ENCODE measurements at regions not wholly inside any gene's neighbourhood (a gene's known extent, or its start where the extent isn't known, plus 50 kb on each side); places are given as distances from the start of the nearest gene placed in this dataset.

- no peaks in the 10 kb centered on the region for H3K9me3 ChIP-seq
- 100% methylated on average over 1 of the region's 1 CpG for WGBS
- H3K27me3 ChIP-seq (replicated peaks; ENCODE audit: insufficient read depth), result no peaks in the 10 kb centered on the region
- H3K4me3 ChIP-seq, result no peak overlapping the region
- H3K4me1 ChIP-seq (replicated peaks), result no peaks in the 10 kb centered on the region
- H3K27ac ChIP-seq, result no peak overlapping the region
- intact Hi-C loops (cut with DNase I), result no loop called here
- no peaks in the 10 kb centered on the region for H3K36me3 ChIP-seq
- TF ChIP-seq POLR2AphosphoS5 (IDR thresholded peaks at IDR 0.05) (no peak), CTCF (IDR thresholded peaks at IDR 0.05) (no peak)
- no peak for DNase-seq (ENCODE audit: low spot score)
These were observed 244.9 kb downstream of the ARHGAP12 start for GRCh38 chr10:31683682-31684081.

GRCh38 chr10:31679936-31680335, 248.7 kb downstream of the ARHGAP12 start:
- DNase-seq (ENCODE audit: low spot score), result no peak
- H3K4me1 ChIP-seq (replicated peaks), result no peaks in the 10 kb centered on the region
- no peaks in the 10 kb centered on the region for H3K9me3 ChIP-seq
- intact Hi-C loops (cut with DNase I), result no loop called here
- WGBS, result 92% methylated on average over 4 of the region's 4 CpGs
- H3K36me3 ChIP-seq, result no peaks in the 10 kb centered on the region
- TF ChIP-seq POLR2A (IDR thresholded peaks at IDR 0.05), result no peak
- no peak for TF ChIP-seq CTCF (IDR thresholded peaks at IDR 0.05)
- no peak for TF ChIP-seq POLR2AphosphoS5 (IDR thresholded peaks at IDR 0.05)
- H3K27ac ChIP-seq, result no peak overlapping the region
- H3K27me3 ChIP-seq (replicated peaks; ENCODE audit: insufficient read depth), result no peaks in the 10 kb centered on the region
- H3K4me3 ChIP-seq, result no peak overlapping the region

DNA sequence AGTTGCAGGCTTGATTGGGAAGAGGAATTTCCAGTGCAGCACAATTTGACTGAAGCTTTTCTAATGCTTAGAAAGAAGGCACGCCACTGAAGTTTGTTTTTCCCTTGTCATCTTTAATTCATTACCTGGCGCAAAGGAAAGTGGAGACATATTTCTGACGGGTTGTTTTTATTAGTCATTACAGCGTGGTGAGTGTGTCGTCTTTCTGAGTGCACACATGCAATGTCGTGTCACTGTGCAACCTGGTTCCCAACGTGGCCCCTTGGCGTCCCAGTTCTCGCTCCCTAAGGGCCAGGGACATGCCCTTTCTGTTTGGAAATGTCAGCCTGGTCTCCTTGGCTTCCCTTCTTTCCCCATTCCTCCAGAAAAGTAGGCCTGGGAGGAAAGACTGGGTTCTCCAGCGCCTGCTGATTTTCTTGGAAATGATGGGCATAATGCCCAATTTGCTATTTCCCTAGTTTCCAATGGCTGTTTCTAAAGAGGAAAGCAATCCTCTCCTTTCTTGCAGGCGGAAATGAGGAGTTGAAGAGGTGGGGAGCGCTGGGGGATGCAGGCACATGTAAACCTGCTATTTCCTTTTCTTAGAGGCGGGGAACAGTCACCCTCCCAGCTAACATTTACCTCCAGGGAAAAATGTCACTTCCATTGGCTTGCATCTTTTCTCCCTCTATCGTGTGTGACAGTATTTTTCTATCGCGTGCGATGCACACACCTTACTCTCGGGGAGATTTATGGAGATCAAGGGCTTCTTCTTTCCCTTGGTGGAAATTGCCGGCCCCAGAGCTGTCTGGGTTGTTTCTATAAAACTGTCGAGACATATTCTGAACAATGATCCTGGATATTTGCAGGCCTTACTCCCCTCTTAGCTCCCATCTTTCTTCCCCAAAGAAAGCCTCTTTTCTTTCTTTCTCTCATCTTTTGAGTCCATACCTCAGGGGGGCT, 249.8 kb downstream of the ARHGAP12 start:
- DNase-seq (ENCODE audit: low spot score), result no peak
- Histone ChIP-seq H3K36me3 (no peaks in the 10 kb centered on the region), H3K27me3 (replicated peaks; ENCODE audit: insufficient read depth) (no peaks in the 10 kb centered on the region), H3K9me3 (no peaks in the 10 kb centered on the region), H3K4me1 (replicated peaks) (no peaks in the 10 kb centered on the region), H3K4me3 (no peak overlapping the region), H3K27ac (peak overlapping the region in 1 of 2 donors; percentile 20)
- TF ChIP-seq CTCF (IDR thresholded peaks at IDR 0.05) (no peak), POLR2AphosphoS5 (IDR thresholded peaks at IDR 0.05) (no peak), POLR2A (IDR thresholded peaks at IDR 0.05) (no peak)
- intact Hi-C loops (cut with DNase I), result no loop called here
- WGBS, result 68% methylated on average over 20 of the region's 20 CpGs

DNA sequence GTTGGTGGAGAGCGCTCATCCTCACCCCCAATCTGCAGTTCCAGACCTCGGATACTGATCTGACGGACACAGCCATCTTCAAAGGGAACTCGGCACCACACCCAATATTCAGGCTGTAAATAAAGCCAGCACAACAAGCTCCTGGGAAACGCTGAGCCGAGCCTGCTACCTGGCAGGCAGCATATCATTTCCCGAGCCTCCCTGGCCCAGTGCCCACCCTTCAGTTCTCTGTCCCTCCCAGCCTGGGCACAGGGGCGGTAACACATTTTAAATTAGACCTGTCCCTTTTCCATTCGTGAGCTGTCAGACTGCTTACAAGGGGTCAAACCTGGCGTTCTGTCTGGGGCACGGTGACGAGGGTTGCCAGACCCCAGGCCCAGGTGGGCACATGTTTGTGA, 250.5 kb downstream of the ARHGAP12 start:
- TF ChIP-seq POLR2AphosphoS5 (IDR thresholded peaks at IDR 0.05) (peak; percentile 46), POLR2A (IDR thresholded peaks at IDR 0.05) (no peak)
- H3K9me3 ChIP-seq, result no peaks in the 10 kb centered on the region
- peak overlapping the region in 1 of 2 donors; percentile 23 for H3K27ac ChIP-seq
- H3K4me1 ChIP-seq (replicated peaks), result no peaks in the 10 kb centered on the region
- intact Hi-C loops (cut with DNase I), result no loop called here
- WGBS, result 53% methylated on average over 12 of the region's 12 CpGs
- no peaks in the 10 kb centered on the region for H3K27me3 ChIP-seq (replicated peaks; ENCODE audit: insufficient read depth)
- H3K36me3 ChIP-seq, result no peaks in the 10 kb centered on the region
- no peak overlapping the region for H3K4me3 ChIP-seq
- DNase-seq (ENCODE audit: low spot score), result peak; percentile 87

DNA sequence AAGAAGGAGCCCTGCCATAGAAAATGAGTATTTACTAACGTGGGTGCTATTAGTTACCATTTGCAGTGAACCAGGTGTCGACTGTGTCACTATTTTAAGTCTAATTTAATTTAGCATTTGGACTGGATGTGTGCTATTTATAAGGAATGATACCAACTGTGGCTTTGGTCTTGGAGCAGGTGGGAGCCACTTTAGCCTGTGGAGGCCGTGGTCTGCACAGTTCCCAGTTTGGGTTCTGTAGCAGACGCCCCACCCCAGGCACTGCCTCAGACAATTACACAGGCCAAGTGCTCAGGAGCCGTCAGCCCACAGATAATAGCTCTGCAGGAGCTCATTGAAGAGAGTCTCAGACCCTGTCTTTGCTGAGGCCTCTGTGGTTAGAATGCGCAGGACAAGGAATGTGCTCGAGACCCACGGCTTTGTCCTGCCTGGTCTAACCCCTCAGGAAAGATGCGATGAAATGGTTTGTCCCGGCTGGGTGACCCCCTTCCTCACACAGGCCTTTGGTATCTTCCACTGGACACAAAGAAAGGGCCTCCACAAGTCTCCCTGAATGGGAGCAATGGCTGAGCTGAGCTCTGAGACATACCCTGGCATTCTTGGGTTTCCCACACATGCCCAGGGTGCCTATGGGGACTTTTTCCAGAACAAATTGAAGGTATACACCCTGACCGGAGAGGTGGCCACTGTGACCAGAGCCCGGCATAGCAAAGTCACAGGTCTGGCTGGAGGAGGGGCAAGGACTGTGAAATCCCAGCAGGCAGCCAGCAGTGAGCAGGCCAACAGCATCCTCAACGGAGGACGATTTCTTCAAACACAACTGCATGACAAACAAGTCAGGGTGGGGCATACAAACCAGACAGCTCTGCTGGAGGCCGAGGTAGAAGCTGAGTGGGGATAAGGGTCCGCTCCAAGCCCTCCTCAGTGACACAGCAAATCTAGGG, 251.2 kb downstream of the ARHGAP12 start:
- no peak for TF ChIP-seq POLR2AphosphoS5 (IDR thresholded peaks at IDR 0.05)
- no peak for TF ChIP-seq CTCF (IDR thresholded peaks at IDR 0.05)
- TF ChIP-seq POLR2A (IDR thresholded peaks at IDR 0.05), result no peak
- intact Hi-C loops (cut with DNase I), result no loop called here
- no peaks in the 10 kb centered on the region for H3K4me1 ChIP-seq (replicated peaks)
- H3K36me3 ChIP-seq, result no peaks in the 10 kb centered on the region
- H3K27ac ChIP-seq, result peak overlapping the region in 1 of 2 donors; percentile 23
- WGBS, result 84% methylated on average over 16 of the region's 16 CpGs
- H3K4me3 ChIP-seq, result no peak overlapping the region
- no peak for DNase-seq (ENCODE audit: low spot score)
- no peaks in the 10 kb centered on the region for H3K27me3 ChIP-seq (replicated peaks; ENCODE audit: insufficient read depth)
- no peaks in the 10 kb centered on the region for H3K9me3 ChIP-seq
